Skeletal muscle cell (primary cell): ENCODE measurements at regions not wholly inside any gene's neighbourhood (a gene's known extent, or its start where the extent isn't known, plus 50 kb on each side); places are given as distances from the start of the nearest gene placed in this dataset.

Source experiments
- DNase-seq: peaks from one replicate; pipeline ENCODE4 v3.0.0-alpha.2; 2010; ENCODE audit warnings: low read depth
- H3K4me3 ChIP-seq: 2 replicates; pipeline ENCODE4 v1.5.1; 2011; ENCODE audit warnings: low read depth, mild to moderate bottlenecking, control low read depth, low read length, moderate library complexity

DNA sequence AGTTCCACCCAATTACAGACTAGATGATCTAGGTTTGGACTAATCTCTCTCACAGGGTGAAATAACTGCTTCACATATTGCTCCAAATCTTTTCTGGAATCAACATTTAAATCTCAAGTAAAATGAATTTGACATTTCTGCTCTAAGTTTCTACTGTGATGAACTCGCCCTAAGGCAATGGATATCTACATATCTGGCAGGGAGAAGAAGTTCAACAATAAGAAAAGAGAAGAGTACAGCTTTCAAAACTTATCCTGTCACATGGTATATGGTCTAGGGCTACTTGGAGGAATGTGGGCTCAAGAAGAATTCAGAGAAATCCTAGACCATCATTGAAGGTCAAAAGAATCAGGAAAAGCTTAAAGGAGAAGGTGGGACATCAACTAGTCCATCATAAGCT is 440.2 kb downstream of the MBD2 start:
- no peak for DNase-seq
- H3K4me3 ChIP-seq, result no peak overlapping the region

DNA sequence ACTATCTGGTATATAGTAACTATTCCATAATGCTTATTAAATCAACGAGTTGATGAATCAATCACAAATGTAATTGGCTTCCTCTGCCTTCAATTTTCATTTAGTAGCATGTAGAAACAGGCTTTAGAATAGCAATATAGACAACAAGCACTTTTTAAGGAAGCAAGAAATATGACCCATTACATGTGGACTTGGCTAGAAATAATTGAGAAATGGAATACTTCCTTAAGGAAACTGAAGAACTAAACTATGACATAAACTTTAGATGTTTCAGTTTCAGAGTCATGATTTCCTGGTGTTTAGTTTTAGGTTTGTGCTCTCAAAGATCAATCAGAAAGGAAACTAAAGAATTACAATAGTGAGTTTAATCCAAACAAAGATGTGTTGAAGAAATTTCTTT is 443.8 kb downstream of the MBD2 start:
- no peak for DNase-seq
- H3K4me3 ChIP-seq, result no peak overlapping the region

DNA sequence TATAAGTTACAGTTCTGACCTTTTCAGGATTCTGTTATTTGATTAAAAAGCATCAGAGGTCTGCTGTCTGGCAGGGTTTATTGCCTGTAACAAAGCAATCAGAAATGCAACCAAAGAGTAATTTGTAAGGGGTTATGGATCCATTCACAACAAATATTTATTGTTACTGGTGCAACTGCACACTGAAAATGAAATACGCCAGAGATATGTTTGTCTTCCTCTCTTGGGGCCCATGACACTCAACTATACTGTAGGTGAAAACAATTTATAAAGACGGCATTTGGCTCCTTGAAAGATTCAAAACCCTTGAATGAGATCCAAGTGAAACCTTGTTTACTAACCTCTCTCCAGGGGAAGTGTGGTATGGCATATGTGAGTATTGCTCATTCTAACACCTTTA is 452.2 kb downstream of the MBD2 start:
- H3K4me3 ChIP-seq, result no peak overlapping the region
- DNase-seq, result no peak

DNA sequence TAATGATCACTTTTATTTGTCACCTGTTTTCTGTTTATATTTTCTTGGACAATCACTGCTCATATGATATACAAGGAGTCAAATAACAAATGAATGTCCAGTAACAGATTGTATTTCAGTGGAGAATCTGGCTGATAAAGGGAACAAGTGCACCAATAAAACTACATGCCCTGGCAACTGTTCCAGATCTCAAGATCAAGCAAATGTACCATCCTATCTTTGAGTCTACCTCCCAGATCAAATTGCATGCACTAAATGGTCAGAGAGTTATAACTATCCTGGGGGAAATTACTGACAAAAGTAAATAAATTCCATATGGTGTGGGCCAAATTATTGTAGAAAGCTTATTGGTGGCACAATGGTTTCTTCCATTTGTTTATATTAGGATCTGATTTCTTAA is 452.8 kb downstream of the MBD2 start:
- no peak for DNase-seq
- no peak overlapping the region for H3K4me3 ChIP-seq

DNA sequence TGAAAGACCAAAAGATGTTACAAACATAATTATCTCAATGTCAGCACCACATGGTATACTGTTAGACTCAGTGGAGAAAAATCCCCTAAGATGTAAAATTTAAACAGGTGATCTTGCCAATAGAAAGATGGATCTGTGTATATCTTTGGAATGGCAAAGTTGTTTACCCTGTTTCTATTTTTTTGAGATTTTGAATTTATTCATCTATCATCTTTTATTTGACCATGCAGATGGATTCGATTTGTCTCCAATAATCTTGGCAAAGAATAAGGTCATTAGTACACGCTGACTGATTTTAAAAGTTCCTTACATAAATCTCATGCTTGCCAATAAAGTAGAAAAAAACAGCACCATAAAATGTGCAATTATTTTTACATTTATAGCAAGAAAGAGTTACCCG is 459.3 kb downstream of the MBD2 start:
- no peak for DNase-seq
- no peak overlapping the region for H3K4me3 ChIP-seq

DNA sequence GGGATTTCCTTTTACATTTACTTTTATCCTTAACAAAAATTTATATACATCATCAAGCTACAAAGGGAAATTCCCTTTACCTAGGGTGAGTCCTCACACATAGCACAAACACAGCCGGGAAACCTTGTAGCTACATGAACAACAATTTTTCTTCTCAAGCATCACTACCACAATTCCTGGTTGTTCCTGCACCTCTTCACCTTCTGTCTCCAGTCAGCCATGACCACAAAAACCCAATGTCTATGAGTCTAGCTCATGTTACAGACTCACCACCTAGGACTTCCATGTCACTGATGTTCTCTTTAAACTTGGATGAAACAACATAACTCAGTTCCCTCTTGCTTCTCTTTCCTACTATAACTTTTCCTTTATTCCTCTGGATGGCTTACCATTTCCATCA is 460.4 kb downstream of the MBD2 start:
- DNase-seq, result no peak

DNA sequence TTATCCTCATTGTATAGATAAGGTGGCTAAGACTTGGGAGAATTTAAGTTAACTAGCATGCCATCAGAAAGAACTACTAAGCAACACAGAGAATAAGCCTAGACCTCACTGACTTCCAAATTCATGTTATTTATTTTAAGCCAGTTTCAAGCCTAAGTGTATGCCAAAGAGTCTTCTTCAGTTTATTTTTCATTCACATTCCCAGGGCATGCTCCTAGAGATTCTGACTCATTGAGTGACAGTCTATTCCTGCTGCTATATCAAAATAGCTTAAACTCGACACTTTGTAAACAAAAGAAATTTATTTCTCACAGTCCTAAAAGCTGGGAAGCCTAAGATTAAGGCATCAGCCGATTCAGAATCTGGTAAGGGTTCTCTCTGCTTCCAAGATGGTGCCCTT is 467.1 kb downstream of the MBD2 start:
- DNase-seq, result no peak
- H3K4me3 ChIP-seq, result no peak overlapping the region

More for the DNA sequence above, 460.4 kb downstream of the MBD2 start:
- H3K4me3 ChIP-seq, result no peak overlapping the region

DNA sequence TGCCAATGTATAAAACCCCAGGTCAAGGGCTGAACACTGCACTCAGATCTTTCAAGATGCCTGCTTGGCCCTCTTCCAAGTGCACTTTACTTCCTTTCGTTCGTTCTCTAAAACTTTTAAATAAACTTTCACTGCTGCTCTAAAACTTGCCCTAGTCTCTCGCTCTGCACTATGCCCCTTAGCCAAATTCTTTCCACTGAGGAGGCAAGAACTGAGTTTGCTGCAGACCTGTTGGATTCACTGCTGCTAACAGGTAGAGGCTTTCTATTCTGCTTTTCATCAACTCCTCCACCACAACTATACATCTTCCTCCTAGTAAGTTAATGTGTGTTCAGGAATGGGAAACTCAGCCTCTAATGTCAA is 467.9 kb downstream of the MBD2 start:
- no peak for DNase-seq
- H3K4me3 ChIP-seq, result no peak overlapping the region

DNA sequence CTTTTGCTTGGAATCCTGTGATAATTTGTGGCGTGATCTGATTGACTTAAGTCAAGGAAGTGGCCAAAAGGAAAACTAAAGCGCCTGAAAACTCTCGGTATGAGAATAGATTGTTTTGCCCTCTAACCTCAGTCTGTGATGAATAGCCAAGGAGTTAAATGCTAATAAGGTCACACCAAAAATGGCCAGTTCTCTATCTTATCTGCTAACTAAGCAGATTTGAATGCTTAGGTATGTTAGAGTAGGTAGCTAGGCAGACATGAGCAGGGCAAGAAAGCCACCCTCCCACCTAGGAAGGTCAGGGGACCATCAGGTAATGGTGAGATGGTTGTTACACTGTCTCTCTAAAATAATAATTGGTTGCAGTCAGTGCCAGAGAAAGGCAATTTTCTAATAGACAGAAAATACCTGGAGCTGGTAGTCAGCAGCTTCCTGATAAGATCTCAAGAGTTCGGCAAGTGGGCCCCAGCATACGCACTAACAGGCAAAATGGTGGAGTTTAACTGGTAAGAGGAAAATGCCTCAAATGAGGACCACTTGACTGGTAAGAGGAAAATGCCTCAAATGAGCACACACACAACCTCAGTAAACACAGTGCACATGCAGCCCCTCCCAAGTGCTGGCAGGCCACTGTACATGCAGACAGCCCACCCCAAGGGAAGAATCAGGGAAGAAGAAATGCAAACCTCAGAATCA is 468.4 kb downstream of the MBD2 start:
- DNase-seq, result no peak
- H3K4me3 ChIP-seq, result no peak overlapping the region

DNA sequence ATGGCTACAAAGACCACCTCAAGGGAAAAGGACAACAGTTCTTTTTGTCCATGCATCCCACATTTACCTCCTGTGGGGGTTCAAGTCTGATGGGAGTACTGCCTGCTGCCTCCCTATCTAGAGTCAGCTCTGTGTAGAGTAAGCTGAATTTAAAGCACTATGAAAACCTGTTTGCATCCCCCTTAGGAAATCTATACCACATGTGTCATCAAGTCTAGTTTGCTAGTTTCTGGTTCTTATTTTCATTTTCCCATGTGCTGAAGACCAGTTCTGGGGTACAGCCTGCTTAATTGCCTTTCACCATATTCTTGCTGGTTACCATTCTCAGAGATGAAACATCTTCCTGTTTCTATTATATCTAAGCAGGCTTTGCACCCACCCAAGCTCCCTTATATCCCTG is 470.3 kb downstream of the MBD2 start:
- no peak for DNase-seq
- no peak overlapping the region for H3K4me3 ChIP-seq

DNA sequence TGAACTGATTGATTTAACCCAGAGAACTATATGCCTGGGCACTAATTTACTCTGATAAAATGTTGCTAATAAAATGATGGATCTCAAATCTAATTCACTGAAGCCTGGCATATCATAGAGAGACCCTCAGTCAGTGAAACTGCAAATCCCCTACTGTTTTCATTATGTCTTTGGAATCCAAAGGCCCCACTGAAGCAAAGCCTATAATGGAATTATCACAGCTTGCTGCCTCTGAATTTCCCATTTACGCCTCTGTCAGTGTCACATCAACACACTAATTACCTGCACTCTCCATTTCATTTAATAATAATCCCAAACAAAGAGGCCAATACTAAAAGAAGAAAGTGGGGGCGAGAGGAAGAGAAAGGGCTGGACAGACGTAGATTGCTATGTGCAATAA is 470.9 kb downstream of the MBD2 start:
- no peak for DNase-seq

DNA sequence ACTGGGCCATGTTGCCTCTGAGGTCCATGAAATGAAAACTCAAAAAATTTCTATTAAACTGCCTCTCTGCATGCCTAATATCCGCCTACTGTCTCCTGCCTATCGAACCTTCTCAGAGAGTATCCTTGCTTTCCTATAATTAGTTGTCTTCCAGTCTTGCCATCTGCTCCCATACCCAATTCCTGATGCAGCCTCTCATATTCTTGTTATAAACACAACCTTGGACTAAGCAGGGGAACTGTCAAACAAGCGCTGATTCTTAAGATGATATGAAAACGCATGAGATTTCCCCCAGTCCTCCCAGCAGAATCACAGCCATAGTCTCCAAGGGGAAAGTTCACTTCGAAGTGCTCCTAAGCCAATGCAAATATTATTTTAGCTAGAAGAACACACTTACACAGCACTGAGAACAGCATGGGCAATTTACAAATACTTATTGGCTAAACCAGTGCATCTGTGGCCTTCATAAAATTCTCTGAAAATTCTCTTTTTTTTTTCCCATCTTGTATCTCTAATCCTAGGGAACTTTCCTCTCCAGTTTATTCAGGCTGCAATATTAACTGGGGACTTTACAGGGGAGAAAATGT is 471.6 kb downstream of the MBD2 start:
- no peak for DNase-seq
- H3K4me3 ChIP-seq, result no peak overlapping the region

More for the DNA sequence above, 470.9 kb downstream of the MBD2 start:
- no peak overlapping the region for H3K4me3 ChIP-seq

DNA sequence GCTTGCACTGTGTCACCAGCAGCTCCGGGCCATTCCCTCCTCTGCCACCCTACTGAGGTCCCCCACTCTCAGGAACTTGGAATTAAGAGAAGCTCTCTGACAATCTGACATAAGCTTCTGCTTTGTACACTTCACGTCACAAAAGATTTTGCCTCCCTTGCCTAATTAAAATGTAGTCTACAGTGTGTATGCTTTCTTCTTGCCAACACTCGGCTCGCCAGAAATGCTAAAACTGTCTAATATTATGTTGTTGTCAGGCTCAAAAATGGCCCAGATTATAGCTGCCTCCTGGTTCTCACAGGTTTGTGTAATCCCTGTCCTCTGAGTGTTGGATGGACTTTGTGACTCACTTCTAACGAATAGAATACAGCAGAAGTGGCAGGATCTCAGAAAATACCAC is 474.7 kb downstream of the MBD2 start:
- DNase-seq, result no peak
- H3K4me3 ChIP-seq, result no peak overlapping the region

DNA sequence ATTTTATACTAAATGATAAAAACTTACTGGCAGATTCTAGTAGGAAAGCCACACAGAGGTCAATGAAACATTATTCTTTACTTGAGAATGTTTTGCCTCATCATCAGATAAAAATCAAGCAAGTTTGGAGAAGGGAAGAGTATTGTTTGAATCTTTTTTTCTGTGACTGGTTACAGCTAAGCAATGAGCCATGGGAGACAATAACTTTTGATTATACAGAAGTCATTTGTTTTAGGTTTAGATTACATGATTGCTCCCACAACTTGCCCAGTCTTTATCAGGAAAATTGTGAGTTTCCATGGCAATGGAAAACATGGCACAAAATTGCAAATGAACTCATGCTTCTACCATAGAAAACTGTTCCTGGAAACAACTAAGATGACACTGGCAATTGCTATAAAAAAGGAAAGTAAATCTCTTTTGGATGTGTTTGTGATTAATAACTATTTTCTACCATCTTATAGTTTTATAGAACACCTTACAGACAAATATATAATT is 476.8 kb downstream of the MBD2 start:
- DNase-seq, result no peak
- no peak overlapping the region for H3K4me3 ChIP-seq

DNA sequence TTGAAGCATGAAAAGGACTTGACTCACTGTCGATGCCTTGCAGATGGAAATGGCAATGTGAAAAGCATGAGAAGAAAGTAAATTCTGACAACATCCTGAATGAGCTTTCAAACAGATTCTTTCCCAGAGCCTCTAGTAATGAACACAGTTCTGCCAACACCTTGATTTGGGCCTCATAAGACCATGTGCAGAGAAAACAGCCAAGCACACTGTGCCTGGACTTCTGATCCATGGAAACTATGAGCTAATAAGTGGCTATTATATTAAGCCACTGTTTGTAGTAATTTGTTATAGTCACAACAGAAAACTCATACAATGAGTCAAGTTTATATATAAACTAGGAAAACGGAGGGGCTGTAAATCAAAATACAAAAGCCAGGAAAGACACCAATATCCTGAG is 477.3 kb downstream of the MBD2 start:
- DNase-seq, result no peak
- no peak overlapping the region for H3K4me3 ChIP-seq

DNA sequence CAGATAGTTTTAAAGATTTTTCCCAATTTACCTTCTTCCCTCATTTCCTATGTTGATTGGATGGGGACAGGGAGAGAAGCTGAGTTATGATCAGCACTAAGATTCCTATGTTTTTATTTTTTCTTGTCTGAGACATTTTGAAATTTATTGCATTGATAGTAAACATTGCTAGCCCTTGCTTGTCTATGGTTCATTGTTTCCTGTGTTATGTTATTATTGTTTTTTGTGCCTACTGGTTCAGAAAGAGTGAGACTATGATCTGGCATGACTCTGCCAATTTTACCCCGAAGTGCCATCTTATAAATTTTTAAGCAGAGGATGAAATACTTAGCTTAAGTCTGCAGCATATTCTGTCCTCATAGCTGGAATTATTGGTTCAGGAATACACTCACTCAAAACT is 478.5 kb downstream of the MBD2 start:
- H3K4me3 ChIP-seq, result no peak overlapping the region
- no peak for DNase-seq

DNA sequence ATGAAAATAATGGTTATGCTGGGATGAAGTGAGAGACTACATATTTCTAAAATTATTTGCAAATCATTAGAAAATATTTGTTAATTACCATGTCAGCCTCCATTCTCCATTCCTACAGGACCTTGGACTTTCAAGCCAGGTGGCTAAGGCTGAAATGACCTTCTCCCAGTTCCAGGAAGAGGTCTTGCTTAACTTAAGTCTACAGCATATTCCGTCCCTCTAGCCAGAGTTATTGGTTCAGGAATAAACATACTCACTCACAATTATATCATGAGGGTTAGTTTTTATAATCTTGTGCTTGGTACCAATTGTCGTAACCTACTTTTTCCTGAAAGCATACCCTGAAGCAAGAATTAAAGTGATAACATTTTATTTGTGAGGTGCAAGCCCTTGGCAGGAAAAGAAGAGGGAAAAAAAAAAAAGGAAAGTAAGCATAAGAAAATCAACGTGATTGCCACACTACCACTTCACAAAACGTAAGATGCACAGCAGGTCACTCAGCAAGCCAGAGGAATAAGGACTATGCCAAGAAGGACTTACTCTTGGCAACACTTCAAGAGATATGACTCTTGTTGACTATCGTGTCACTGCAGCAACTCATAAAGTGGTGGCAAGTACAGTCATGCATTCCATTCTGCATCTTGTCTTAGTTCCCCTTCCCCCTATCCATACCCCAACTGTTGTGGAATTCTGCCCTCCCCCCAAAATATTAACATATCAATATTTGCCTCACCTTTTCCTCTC is 479.1 kb downstream of the MBD2 start:
- H3K4me3 ChIP-seq, result no peak overlapping the region
- peak; percentile 3 for DNase-seq

DNA sequence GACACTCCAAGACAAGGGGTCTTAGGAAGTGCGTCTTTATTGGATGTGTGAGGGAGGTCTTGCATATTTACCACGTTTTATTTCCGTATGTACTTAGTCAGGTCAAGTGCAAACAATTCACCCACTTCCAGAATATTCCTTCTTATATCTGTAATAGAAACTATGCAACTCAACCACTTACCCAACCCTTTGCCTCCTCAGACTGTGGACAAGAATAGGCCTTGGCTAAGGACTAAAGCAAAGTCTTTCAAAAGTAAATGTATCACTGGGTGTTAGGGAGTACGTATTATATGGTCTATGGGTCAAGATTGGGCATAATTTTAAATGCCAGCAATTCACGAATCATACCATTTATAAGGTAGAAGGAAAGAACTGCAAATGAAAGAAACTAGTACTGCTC is 484.8 kb downstream of the MBD2 start:
- DNase-seq, result no peak
- H3K4me3 ChIP-seq, result no peak overlapping the region

DNA sequence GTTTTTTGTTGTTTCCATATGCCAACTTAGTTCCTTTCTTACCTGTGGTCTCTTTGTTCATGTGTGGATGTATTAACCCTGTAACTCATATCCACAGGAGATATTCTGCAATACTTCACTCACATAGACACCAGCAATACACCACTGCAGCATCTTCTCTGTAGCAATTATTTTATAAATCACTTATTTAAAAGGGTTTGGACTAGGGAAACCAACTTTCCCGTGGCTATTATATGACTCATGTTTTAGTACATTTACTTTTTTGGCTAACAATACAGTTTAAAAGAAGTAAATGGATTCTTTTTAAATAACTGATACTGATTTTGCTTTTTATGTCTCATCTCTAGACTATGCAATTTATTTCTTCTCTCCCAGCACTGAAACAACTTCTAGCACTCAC is 488.9 kb downstream of the MBD2 start:
- no peak overlapping the region for H3K4me3 ChIP-seq
- no peak for DNase-seq

DNA sequence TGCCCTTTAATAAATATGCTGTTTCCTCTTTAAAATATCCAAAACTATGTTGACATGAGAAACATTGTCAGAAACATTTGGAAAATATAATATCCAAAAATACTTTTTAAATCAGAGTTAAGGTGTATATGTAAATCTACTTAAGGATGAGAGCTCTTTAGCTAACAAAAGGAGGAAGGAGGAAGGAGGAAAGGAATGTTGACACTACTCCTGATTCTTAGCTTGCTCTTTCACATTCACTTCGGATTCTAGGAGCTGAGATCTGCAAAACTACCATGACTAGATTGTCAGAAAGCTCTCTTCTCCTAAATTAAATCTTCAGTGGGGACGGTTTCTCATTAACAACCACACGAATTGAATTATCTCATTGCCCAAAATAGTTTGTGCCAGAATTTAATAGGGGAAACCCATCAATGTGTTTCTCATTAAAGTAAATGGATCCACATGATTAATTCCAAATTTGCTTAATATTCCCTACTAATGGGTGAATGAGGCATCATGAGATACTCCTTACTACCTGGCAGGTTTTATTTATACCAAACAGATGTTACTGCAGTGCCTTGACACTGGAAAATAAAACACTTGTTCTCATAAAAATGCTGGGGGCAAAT is 509.1 kb downstream of the MBD2 start:
- no peak for DNase-seq
- no peak overlapping the region for H3K4me3 ChIP-seq
